Brain microvascular endothelial cell (primary cell): ENCODE measurements at regions not wholly inside any gene's neighbourhood (a gene's known extent, or its start where the extent isn't known, plus 50 kb on each side); places are given as distances from the start of the nearest gene placed in this dataset.

Source experiments
- DNase-seq: peaks from one replicate; pipeline ENCODE4 v3.0.0-alpha.2; 2020
- H3K27ac ChIP-seq: fragments of 250-450 bp; sonication (Bioruptor Pico); 2 replicates; pipeline ENCODE4 v1.5.1; 2020; ENCODE audit warnings: mild to moderate bottlenecking, moderate library complexity
- H3K27me3 ChIP-seq: fragments of 250-450 bp; sonication (Bioruptor Pico); replicated peaks from 2 replicates; pipeline ENCODE4 v1.5.1; 2020; ENCODE audit warnings: mild to moderate bottlenecking
- H3K36me3 ChIP-seq: fragments of 250-450 bp; sonication (Bioruptor Pico); replicated peaks from 2 replicates; pipeline ENCODE4 v1.5.1; 2020; ENCODE audit warnings: mild to moderate bottlenecking
- H3K4me3 ChIP-seq: 2 replicates; pipeline ENCODE4 v1.5.1; 2011; ENCODE audit warnings: low read depth, mild to moderate bottlenecking, control low read depth, low read length, moderate library complexity
- CTCF ChIP-seq: IDR thresholded peaks from 2 replicates; pipeline ENCODE4 v1.5.1; 2011; ENCODE audit warnings: low read depth, mild to moderate bottlenecking, moderate library complexity, low read length, control low read depth, inconsistent platforms; ENCODE audit errors: missing control alignments
- in situ Hi-C: cut with HindIII; loops from 2 replicates; pipeline ENCODE4 v1.10.0; 2017; ENCODE audit warnings: low sequenced_read_pairs, low pct_ligation_motif_present

GRCh38 chr6:165749163-165749562 lies 86.1 kb upstream of the PDE10A start:
- DNase-seq = no peak
- in situ Hi-C loops = no loop called here
- Histone ChIP-seq H3K27ac (no peak overlapping the region), H3K27me3 (no peaks in the 10 kb centered on the region), H3K4me3 (no peak overlapping the region), H3K36me3 (no peaks in the 10 kb centered on the region)
- TF ChIP-seq CTCF = no peak

DNA sequence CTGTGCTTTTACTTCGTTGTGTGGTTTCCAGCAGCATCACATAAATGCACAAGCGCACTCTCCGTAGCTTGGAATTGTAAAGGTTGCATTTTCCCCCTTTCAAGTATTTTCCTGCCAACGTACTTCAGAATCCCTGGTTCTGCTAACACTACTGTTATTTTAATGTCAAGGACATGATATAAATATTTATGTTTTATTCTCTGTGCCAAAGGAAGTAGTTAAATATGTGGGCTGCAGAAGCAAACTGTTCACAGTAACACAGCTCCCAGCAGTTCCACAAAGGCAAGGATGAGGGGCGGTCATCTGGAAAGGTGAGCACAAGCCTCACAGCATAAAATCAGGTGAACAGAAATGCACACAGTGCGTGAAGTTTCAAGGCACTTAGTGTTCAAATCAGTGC lies 85.3 kb upstream of the PDE10A start:
- Histone ChIP-seq H3K36me3 (no peaks in the 10 kb centered on the region), H3K27me3 (no peaks in the 10 kb centered on the region), H3K27ac (no peak overlapping the region), H3K4me3 (no peak overlapping the region)
- in situ Hi-C loops = no loop called here
- DNase-seq = no peak
- no peak for TF ChIP-seq CTCF

- H3K27me3 ChIP-seq = no peaks in the 10 kb centered on the region
Measured at GRCh38 chr6:165747963-165748362, 84.9 kb upstream of the PDE10A start.

GRCh38 chr6:165746331-165746730 lies 83.3 kb upstream of the PDE10A start:
- no peak overlapping the region for H3K27ac ChIP-seq
- in situ Hi-C loops = no loop called here
- H3K27me3 ChIP-seq = no peaks in the 10 kb centered on the region
- TF ChIP-seq CTCF = no peak
- H3K36me3 ChIP-seq = no peaks in the 10 kb centered on the region
- no peak for DNase-seq
- no peak overlapping the region for H3K4me3 ChIP-seq

More at GRCh38 chr6:165747963-165748362, 84.9 kb upstream of the PDE10A start:
- Histone ChIP-seq H3K36me3 (no peaks in the 10 kb centered on the region), H3K4me3 (no peak overlapping the region), H3K27ac (no peak overlapping the region)
- TF ChIP-seq CTCF = no peak
- DNase-seq = no peak
- in situ Hi-C loops = no loop called here

DNA sequence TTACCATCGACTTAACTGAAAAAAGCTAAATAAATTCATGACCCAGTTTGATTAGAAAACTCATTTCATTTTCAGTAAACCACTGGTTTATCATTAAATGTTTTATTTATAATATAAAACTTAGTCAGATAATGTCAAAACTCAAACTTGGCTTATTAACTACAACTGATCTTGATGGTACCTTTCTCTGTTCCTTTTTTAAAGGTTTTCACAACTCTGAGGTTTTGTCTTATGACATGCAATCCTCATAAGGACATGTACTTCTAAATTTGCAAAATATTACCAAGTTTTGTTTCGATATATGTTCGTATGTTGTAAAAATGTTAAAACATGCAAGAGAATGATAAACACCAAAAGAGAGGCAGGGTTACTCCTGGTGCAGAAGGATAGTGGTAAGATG lies 82.5 kb upstream of the PDE10A start:
- Histone ChIP-seq H3K36me3 (no peaks in the 10 kb centered on the region), H3K27me3 (no peaks in the 10 kb centered on the region), H3K4me3 (no peak overlapping the region), H3K27ac (no peak overlapping the region)
- no peak for DNase-seq
- TF ChIP-seq CTCF = no peak
- in situ Hi-C loops = no loop called here

GRCh38 chr6:165744555-165745228 lies 81.7 kb upstream of the PDE10A start:
- no peak overlapping the region for H3K4me3 ChIP-seq
- no peak overlapping the region for H3K27ac ChIP-seq
- peak; percentile 35 for DNase-seq
- no peak for TF ChIP-seq CTCF
- in situ Hi-C loops = no loop called here
- H3K36me3 ChIP-seq = no peaks in the 10 kb centered on the region
- H3K27me3 ChIP-seq = no peaks in the 10 kb centered on the region
